ENCODE measurements at regions not wholly inside any gene's neighbourhood (a gene's known extent, or its start where the extent isn't known, plus 50 kb on each side); places are given as distances from the start of the nearest gene placed in this dataset.

DNA sequence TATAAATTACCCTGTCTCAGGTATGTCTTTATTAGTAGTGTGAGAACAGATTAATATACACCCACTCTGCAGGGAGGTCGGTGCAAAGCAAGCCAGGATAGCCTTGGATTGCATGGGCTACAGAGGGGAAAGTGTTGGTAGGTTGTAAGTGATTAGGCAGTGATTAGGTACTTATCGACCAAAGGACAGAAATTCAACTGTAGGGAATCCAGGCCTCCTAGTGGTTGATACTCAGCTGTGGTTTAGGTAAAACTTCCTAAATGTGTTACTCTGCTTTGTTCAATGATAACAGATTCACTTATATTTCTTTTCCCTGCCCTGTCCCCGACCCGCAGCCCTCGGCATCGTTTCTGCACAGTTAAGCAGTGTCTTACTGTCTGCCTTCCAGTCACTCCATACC is 444.0 kb downstream of the FIGN start:
- Mint-ChIP-seq H3K27me3 (ENCODE audit: insufficient read depth) (no peaks in the 10 kb centered on the region; the same call in 1 of the 2 replicates), H3K27ac (no peak overlapping the region), H3K4me3 (no peak overlapping the region), H3K9me3 (no peaks in the 10 kb centered on the region; the same call in 1 of the 2 replicates), H3K36me3 (ENCODE audit: low read depth) (no peaks in the 10 kb centered on the region), H3K4me1 (ENCODE audit: low read depth) (no peaks in the 10 kb centered on the region)
- DNase-seq = no peak
- TF ChIP-seq, protein P1, sequence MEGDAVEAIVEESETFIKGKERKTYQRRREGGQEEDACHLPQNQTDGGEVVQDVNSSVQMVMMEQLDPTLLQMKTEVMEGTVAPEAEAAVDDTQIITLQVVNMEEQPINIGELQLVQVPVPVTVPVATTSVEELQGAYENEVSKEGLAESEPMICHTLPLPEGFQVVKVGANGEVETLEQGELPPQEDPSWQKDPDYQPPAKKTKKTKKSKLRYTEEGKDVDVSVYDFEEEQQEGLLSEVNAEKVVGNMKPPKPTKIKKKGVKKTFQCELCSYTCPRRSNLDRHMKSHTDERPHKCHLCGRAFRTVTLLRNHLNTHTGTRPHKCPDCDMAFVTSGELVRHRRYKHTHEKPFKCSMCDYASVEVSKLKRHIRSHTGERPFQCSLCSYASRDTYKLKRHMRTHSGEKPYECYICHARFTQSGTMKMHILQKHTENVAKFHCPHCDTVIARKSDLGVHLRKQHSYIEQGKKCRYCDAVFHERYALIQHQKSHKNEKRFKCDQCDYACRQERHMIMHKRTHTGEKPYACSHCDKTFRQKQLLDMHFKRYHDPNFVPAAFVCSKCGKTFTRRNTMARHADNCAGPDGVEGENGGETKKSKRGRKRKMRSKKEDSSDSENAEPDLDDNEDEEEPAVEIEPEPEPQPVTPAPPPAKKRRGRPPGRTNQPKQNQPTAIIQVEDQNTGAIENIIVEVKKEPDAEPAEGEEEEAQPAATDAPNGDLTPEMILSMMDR (IDR thresholded peaks at IDR 0.05) = no peak

DNA sequence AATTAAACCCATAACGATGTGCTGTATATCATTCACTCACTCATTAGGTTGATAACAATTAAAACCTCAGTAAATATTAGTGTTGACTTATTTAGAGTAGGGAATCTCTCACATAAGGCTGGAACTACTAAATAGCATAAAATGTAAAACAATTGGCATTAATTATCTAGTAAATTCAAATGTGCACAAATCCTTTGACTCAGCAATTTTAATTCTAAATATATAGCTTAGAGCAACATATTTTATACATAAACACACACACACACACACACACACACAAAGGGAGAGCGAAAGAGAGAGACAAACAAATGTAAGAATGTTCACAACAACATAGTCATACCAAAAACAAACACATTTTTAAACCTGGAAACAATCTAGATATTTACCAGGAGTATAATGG is 443.1 kb upstream of the KCNH7 start:
- TF ChIP-seq, protein P1 (IDR thresholded peaks at IDR 0.05) = no peak
- no peak for DNase-seq
- Mint-ChIP-seq H3K9me3 (no peaks in the 10 kb centered on the region; the same call in 1 of the 2 replicates), H3K4me1 (ENCODE audit: low read depth) (no peaks in the 10 kb centered on the region), H3K27ac (no peak overlapping the region), H3K36me3 (ENCODE audit: low read depth) (no peaks in the 10 kb centered on the region), H3K27me3 (ENCODE audit: insufficient read depth) (no peaks in the 10 kb centered on the region), H3K4me3 (no peak overlapping the region)

DNA sequence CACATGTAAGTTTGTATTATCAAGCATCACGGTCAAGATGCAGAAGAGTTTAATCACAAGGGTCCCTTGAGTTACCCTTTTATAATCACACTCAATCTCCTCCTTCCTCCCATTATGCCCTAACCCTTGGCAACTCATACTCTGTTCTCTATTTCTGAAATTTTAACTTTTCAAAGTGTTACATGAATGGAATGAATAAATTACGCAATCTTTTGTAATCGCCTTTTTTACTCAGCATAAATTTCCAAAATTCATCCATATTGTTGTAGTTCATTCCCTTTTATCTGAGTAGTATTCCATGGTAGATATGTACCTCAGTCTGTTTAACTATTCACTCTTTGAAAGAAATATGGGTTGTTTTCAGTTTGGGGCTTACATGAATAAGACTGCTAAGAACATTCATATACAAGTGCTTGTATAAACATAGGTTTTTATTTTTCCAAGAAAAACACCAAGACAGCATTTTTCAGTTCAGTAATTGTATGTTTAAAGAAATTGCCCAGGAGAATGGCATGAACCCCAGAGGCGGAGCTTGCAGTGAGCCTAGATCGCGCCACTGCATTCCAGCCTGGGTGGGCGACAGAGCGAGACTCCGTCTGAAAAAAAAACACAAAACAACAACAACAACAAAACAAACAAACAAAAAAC is 430.9 kb upstream of the KCNH7 start:
- no peak overlapping the region for H3K27ac Mint-ChIP-seq
- no peaks in the 10 kb centered on the region; the same call in 1 of the 2 replicates for H3K27me3 Mint-ChIP-seq (ENCODE audit: insufficient read depth)
- H3K36me3 Mint-ChIP-seq (ENCODE audit: low read depth) = no peaks in the 10 kb centered on the region
- TF ChIP-seq, protein P1 (IDR thresholded peaks at IDR 0.05) = no peak
- H3K4me3 Mint-ChIP-seq = no peak overlapping the region
- peaks cover 32% of the 10 kb centered on the region for H3K9me3 Mint-ChIP-seq
- DNase-seq = no peak
- H3K4me1 Mint-ChIP-seq (ENCODE audit: low read depth) = peaks cover 10% of the 10 kb centered on the region; the same call in 1 of the 2 replicates

GRCh38 chr2:163266772-163267171 is 428.2 kb upstream of the KCNH7 start:
- TF ChIP-seq, protein P1 (IDR thresholded peaks at IDR 0.05) = no peak
- Mint-ChIP-seq H3K36me3 (ENCODE audit: low read depth) (no peaks in the 10 kb centered on the region), H3K27me3 (ENCODE audit: insufficient read depth) (no peaks in the 10 kb centered on the region; the same call in 1 of the 2 replicates), H3K9me3 (peaks cover 11% of the 10 kb centered on the region), H3K4me3 (no peak overlapping the region), H3K27ac (no peak overlapping the region), H3K4me1 (ENCODE audit: low read depth) (peaks cover 10% of the 10 kb centered on the region; the same call in 1 of the 2 replicates)
- DNase-seq = peak; percentile 77

GRCh38 chr2:163265562-163265961 is 427.0 kb upstream of the KCNH7 start:
- Mint-ChIP-seq H3K36me3 (ENCODE audit: low read depth) (no peaks in the 10 kb centered on the region), H3K27me3 (ENCODE audit: insufficient read depth) (no peaks in the 10 kb centered on the region), H3K4me1 (ENCODE audit: low read depth) (peaks cover 10% of the 10 kb centered on the region; the same call in 1 of the 2 replicates), H3K4me3 (no peak overlapping the region), H3K27ac (no peak overlapping the region), H3K9me3 (peaks cover 7% of the 10 kb centered on the region; the same call in 1 of the 2 replicates)
- TF ChIP-seq, protein P1 (IDR thresholded peaks at IDR 0.05) = no peak
- no peak for DNase-seq

Data from HFFc6 (cell line).